Stomach (tissue), 4 donors: ENCODE measurements at regions not wholly inside any gene's neighbourhood (a gene's known extent, or its start where the extent isn't known, plus 50 kb on each side); places are given as distances from the start of the nearest gene placed in this dataset.

Experiments
- CTCF ChIP-seq, 7 experiments: fragments of 450-650 bp in 4 of 7; fragments of 200-600 bp in 3 of 7; sonication (generic) in 3 of 7; IDR thresholded peaks; one replicate each; pipeline ENCODE4 v1.5.1; 2016 to 2019; ENCODE audit warnings: antibody characterized with exemption in 7 of 7, control low read depth in 2 of 7, mild to moderate bottlenecking in 1 of 7
- EP300 ChIP-seq: sonication (generic); formaldehyde crosslinking; IDR thresholded peaks from one replicate; pipeline ENCODE4 v1.6.1; 2017; ENCODE audit warnings: antibody characterized with exemption
- POLR2A ChIP-seq, 4 donors: fragments of 450-650 bp; IDR thresholded peaks; one replicate each; pipeline ENCODE4 v1.6.1; 2016; ENCODE audit warnings: antibody characterized with exemption in 4 of 4, control low read depth in 2 of 4, mild to moderate bottlenecking in 1 of 4, moderate library complexity in 1 of 4
- POLR2AphosphoS5 ChIP-seq, 3 donors: sonication (generic); formaldehyde crosslinking; IDR thresholded peaks; one replicate each; pipeline ENCODE4 v1.6.1; 2016; ENCODE audit warnings: antibody characterized with exemption in 3 of 3

- TF ChIP-seq CTCF (IDR thresholded peaks at IDR 0.05) (no peak), POLR2AphosphoS5 (IDR thresholded peaks at IDR 0.05) (no peak), POLR2A (IDR thresholded peaks at IDR 0.05) (no peak), EP300 (no peak)
Observed at GRCh38 chr10:7026818-7027217, 384.0 kb downstream of the SFMBT2 start.
